ENCODE measurements at regions not wholly inside any gene's neighbourhood (a gene's known extent, or its start where the extent isn't known, plus 50 kb on each side); places are given as distances from the start of the nearest gene placed in this dataset.
"Not testable (repeated sequence)": the region's sequence is repeated elsewhere in the genome, so short reads cannot be mapped to it uniquely, and the experiment has no call there.

DNA sequence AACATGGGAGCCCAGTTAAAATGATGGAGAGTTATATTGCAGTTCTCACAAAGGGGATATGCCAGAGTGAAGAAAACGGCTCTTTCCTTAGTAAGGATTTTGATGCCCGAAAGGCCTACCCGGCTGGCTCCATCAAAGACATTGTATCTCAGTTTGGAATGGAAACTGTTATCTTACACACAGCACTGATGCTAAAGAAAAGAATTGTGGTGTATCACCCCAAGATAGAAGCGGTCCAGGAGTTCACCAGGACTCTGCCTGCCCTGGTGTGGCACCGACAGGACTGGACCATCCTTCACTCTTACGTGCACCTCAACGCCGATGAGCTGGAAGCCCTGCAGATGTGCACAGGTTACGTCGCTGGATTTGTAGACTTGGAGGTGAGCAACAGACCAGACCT, 93.7 kb downstream of the RBMX2 start:
- not testable (repeated sequence) for H4K8ac ChIP-seq (ENCODE audit: low read length); H3K14ac ChIP-seq (ENCODE audit: low read length in 2 of 2); H3K4ac ChIP-seq (ENCODE audit: low read depth in 1 of 2, low read length in 2 of 2); H3K27me3 ChIP-seq (ENCODE audit: control insufficient read depth in 1 of 2, insufficient read depth in 1 of 2, low read length in 2 of 2); H2AK5ac ChIP-seq (ENCODE audit: low read length, severe bottlenecking); H2BK5ac ChIP-seq (ENCODE audit: low read depth, low read length, poor library complexity, severe bottlenecking); H3K9ac ChIP-seq (ENCODE audit: low read length); H3K9me3 ChIP-seq (ENCODE audit: control insufficient read depth, low read length); H3K27ac ChIP-seq (ENCODE audit: low read length, poor library complexity, severe bottlenecking); H3K4me1 ChIP-seq (ENCODE audit: control insufficient read depth, insufficient read depth, low read depth, low read length); H3K79me1 ChIP-seq (replicated peaks; ENCODE audit: low read length, poor library complexity, severe bottlenecking); H2BK12ac ChIP-seq (ENCODE audit: low read length in 2 of 2); H4K91ac ChIP-seq (ENCODE audit: low read length); H3K23ac ChIP-seq (ENCODE audit: low read length in 2 of 2); H3K4me2 ChIP-seq (ENCODE audit: low read length, poor library complexity, severe bottlenecking); H2BK15ac ChIP-seq (ENCODE audit: low read depth, poor library complexity, severe bottlenecking); H3K18ac ChIP-seq (ENCODE audit: low read depth in 1 of 2, low read length in 2 of 2); H2AFZ ChIP-seq (ENCODE audit: low read depth, low read length); H2BK120ac ChIP-seq (ENCODE audit: low read depth, low read length); DNase-seq; H3K36me3 ChIP-seq (ENCODE audit: control insufficient read depth in 1 of 2, insufficient read depth in 2 of 2, low read depth in 1 of 2, low read length in 2 of 2); H3K4me3 ChIP-seq (ENCODE audit: insufficient read depth in 1 of 2, low read depth in 1 of 2, low read length in 2 of 2)
- 94% methylated on average over 7 of the region's 10 CpGs for WGBS

DNA sequence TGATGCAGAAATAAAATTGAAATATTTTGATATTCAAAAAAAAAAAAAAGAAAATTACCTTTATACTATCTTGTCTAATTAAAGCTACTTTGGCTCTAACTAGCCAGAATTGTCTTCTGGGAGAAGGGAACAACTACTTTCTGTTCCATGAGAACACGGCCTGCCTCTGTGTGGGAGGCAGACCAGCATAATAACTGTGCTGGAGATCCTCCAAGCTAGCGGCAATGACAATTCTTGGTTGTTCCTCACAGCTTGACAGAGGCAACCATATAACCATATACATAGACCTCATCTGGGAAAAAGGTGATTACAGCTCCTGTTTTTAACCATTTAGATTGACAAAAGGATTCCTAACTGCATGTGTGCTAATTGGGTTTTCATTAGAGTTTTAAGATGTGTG, 95.7 kb downstream of the RBMX2 start:
- 92% methylated on average over 1 of the region's 2 CpGs for WGBS

GRCh38 chrX:130498653-130499274, 97.0 kb downstream of the RBMX2 start:
- no peaks in the 10 kb centered on the region for H3K9me3 ChIP-seq (ENCODE audit: control insufficient read depth, low read length)
- no peak overlapping the region for H2AK5ac ChIP-seq (ENCODE audit: low read length, severe bottlenecking)
- no peak overlapping the region for H4K8ac ChIP-seq (ENCODE audit: low read length)
- no peak overlapping the region for H3K14ac ChIP-seq (ENCODE audit: low read length in 2 of 2)
- H2BK15ac ChIP-seq (ENCODE audit: low read depth, poor library complexity, severe bottlenecking) = no peak overlapping the region
- H3K27me3 ChIP-seq (ENCODE audit: control insufficient read depth in 1 of 2, insufficient read depth in 1 of 2, low read length in 2 of 2) = peaks cover 0 to 11% of the 10 kb centered on the region in 2 experiments
- WGBS = 90% methylated on average over 1 of the region's 1 CpG
- H3K23ac ChIP-seq (ENCODE audit: low read length in 2 of 2) = no peak overlapping the region
- no peak overlapping the region for H3K18ac ChIP-seq (ENCODE audit: low read depth in 1 of 2, low read length in 2 of 2)
- H2BK5ac ChIP-seq (ENCODE audit: low read depth, low read length, poor library complexity, severe bottlenecking) = no peak overlapping the region
- H4K91ac ChIP-seq (ENCODE audit: low read length) = no peak overlapping the region
- no peak overlapping the region for H3K4me2 ChIP-seq (ENCODE audit: low read length, poor library complexity, severe bottlenecking)
- H3K4me3 ChIP-seq (ENCODE audit: insufficient read depth in 1 of 2, low read depth in 1 of 2, low read length in 2 of 2) = no peak overlapping the region
- no peak overlapping the region for H3K9ac ChIP-seq (ENCODE audit: low read length)
- no peak for DNase-seq
- no peaks in the 10 kb centered on the region for H3K4me1 ChIP-seq (ENCODE audit: control insufficient read depth, insufficient read depth, low read depth, low read length)
- H2BK120ac ChIP-seq (ENCODE audit: low read depth, low read length) = no peak overlapping the region
- H3K36me3 ChIP-seq (ENCODE audit: control insufficient read depth in 1 of 2, insufficient read depth in 2 of 2, low read depth in 1 of 2, low read length in 2 of 2) = no peaks in the 10 kb centered on the region
- no peak overlapping the region for H3K27ac ChIP-seq (ENCODE audit: low read length, poor library complexity, severe bottlenecking)
- no peak overlapping the region for H2BK12ac ChIP-seq (ENCODE audit: low read length in 2 of 2)
- H2AFZ ChIP-seq (ENCODE audit: low read depth, low read length) = no peak overlapping the region
- no peak overlapping the region for H3K4ac ChIP-seq (ENCODE audit: low read depth in 1 of 2, low read length in 2 of 2)
- no peaks in the 10 kb centered on the region for H3K79me1 ChIP-seq (replicated peaks; ENCODE audit: low read length, poor library complexity, severe bottlenecking)

More for the DNA sequence above, 95.7 kb downstream of the RBMX2 start:
- no peak overlapping the region for H2BK5ac ChIP-seq (ENCODE audit: low read depth, low read length, poor library complexity, severe bottlenecking)
- H3K27ac ChIP-seq (ENCODE audit: low read length, poor library complexity, severe bottlenecking) = no peak overlapping the region
- no peak overlapping the region for H3K9ac ChIP-seq (ENCODE audit: low read length)
- peaks cover 0 to 10% of the 10 kb centered on the region in 2 experiments for H3K27me3 ChIP-seq (ENCODE audit: control insufficient read depth in 1 of 2, insufficient read depth in 1 of 2, low read length in 2 of 2)
- no peaks in the 10 kb centered on the region for H3K4me1 ChIP-seq (ENCODE audit: control insufficient read depth, insufficient read depth, low read depth, low read length)
- H4K8ac ChIP-seq (ENCODE audit: low read length) = no peak overlapping the region
- no peaks in the 10 kb centered on the region for H3K9me3 ChIP-seq (ENCODE audit: control insufficient read depth, low read length)
- H4K91ac ChIP-seq (ENCODE audit: low read length) = no peak overlapping the region
- H2BK15ac ChIP-seq (ENCODE audit: low read depth, poor library complexity, severe bottlenecking) = no peak overlapping the region
- H3K4ac ChIP-seq (ENCODE audit: low read depth in 1 of 2, low read length in 2 of 2) = no peak overlapping the region
- H2AK5ac ChIP-seq (ENCODE audit: low read length, severe bottlenecking) = no peak overlapping the region
- H3K4me2 ChIP-seq (ENCODE audit: low read length, poor library complexity, severe bottlenecking) = no peak overlapping the region
- H2AFZ ChIP-seq (ENCODE audit: low read depth, low read length) = no peak overlapping the region
- H3K23ac ChIP-seq (ENCODE audit: low read length in 2 of 2) = no peak overlapping the region
- no peak overlapping the region for H3K18ac ChIP-seq (ENCODE audit: low read depth in 1 of 2, low read length in 2 of 2)
- no peak overlapping the region for H3K14ac ChIP-seq (ENCODE audit: low read length in 2 of 2)
- no peak overlapping the region for H3K4me3 ChIP-seq (ENCODE audit: insufficient read depth in 1 of 2, low read depth in 1 of 2, low read length in 2 of 2)
- no peak overlapping the region for H2BK12ac ChIP-seq (ENCODE audit: low read length in 2 of 2)
- H3K36me3 ChIP-seq (ENCODE audit: control insufficient read depth in 1 of 2, insufficient read depth in 2 of 2, low read depth in 1 of 2, low read length in 2 of 2) = no peaks in the 10 kb centered on the region
- no peaks in the 10 kb centered on the region for H3K79me1 ChIP-seq (replicated peaks; ENCODE audit: low read length, poor library complexity, severe bottlenecking)
- no peak overlapping the region for H2BK120ac ChIP-seq (ENCODE audit: low read depth, low read length)
- DNase-seq = no peak

DNA sequence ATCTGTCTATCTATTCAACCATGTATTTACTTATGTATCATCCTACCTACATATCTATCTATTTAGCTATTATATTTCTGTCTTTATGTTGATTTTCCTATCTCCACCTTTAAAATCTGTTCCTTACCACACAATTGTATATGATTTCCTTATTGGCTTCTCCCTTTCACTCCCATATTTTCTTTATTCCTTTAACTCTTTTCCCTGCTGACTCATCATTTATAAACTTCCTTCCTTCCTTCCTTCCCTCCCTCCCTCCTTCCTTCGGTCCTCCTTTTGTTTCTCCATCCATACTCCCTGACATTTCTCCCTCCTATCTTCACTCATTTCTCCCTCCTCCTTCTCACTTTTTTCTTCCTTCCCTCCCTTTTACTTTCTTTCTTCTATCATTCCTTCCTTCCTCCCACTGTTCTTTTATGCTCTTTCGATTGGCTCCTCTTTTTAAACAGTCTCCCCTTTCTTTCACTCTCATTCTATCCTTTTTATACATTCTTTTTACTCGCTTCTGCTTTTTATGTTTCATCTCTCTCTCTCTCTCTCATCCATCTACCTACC, 100.3 kb downstream of the RBMX2 start:
- Histone ChIP-seq H3K4me2 (ENCODE audit: low read length, poor library complexity, severe bottlenecking) (no peak overlapping the region), H2BK120ac (ENCODE audit: low read depth, low read length) (no peak overlapping the region), H3K27ac (ENCODE audit: low read length, poor library complexity, severe bottlenecking) (no peak overlapping the region), H3K4me1 (ENCODE audit: control insufficient read depth, insufficient read depth, low read depth, low read length) (no peaks in the 10 kb centered on the region), H3K14ac (ENCODE audit: low read length in 2 of 2) (no peak overlapping the region), H3K9me3 (ENCODE audit: control insufficient read depth, low read length) (no peaks in the 10 kb centered on the region), H3K23ac (ENCODE audit: low read length in 2 of 2) (no peak overlapping the region), H2AK5ac (ENCODE audit: low read length, severe bottlenecking) (no peak overlapping the region), H3K18ac (ENCODE audit: low read depth in 1 of 2, low read length in 2 of 2) (no peak overlapping the region), H2BK5ac (ENCODE audit: low read depth, low read length, poor library complexity, severe bottlenecking) (no peak overlapping the region), H3K79me1 (replicated peaks; ENCODE audit: low read length, poor library complexity, severe bottlenecking) (no peaks in the 10 kb centered on the region), H4K8ac (ENCODE audit: low read length) (no peak overlapping the region), H3K4me3 (ENCODE audit: insufficient read depth in 1 of 2, low read depth in 1 of 2, low read length in 2 of 2) (no peak overlapping the region), H3K36me3 (ENCODE audit: control insufficient read depth in 1 of 2, insufficient read depth in 2 of 2, low read depth in 1 of 2, low read length in 2 of 2) (no peaks in the 10 kb centered on the region), H2BK15ac (ENCODE audit: low read depth, poor library complexity, severe bottlenecking) (no peak overlapping the region), H3K27me3 (ENCODE audit: control insufficient read depth in 1 of 2, insufficient read depth in 1 of 2, low read length in 2 of 2) (peaks cover 0 to 5% of the 10 kb centered on the region in 2 experiments), H2AFZ (ENCODE audit: low read depth, low read length) (no peak overlapping the region), H3K4ac (ENCODE audit: low read depth in 1 of 2, low read length in 2 of 2) (no peak overlapping the region), H4K91ac (ENCODE audit: low read length) (no peak overlapping the region), H2BK12ac (ENCODE audit: low read length in 2 of 2) (no peak overlapping the region), H3K9ac (ENCODE audit: low read length) (no peak overlapping the region)
- 77% methylated on average over 3 of the region's 3 CpGs for WGBS
- DNase-seq = no peak
